ENCODE measurements at regions not wholly inside any gene's neighbourhood (a gene's known extent, or its start where the extent isn't known, plus 50 kb on each side); places are given as distances from the start of the nearest gene placed in this dataset.

DNA sequence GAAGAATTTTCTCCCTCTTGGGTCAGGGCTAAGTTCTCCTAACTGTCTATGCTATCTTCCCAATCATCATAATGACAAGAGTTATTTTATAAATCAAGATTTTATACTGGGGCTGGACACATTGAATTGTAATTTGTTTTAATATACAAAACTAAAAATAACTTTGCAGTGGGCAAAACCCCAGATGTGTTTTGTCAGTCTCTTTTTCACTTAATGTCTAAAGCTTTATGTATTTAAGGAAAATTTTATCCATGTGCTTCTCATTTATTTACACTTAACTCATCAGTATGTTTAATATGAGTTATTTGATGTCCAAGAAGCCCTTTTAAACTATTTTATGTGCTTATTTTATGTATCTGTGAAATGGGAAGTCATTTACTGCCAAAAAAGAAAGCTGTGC lies 362.8 kb upstream of the ADAMTSL1 start:
- DNase-seq (ENCODE audit: low spot score), result no peak
- TF ChIP-seq CTCF (IDR thresholded peaks at IDR 0.05; ENCODE audit: extremely low read depth, insufficient read depth, missing control alignments), result no peak
- in situ Hi-C loops (cut with MboI; ENCODE audit: low pct_unique_long_range_greater_than_20kb, low sequenced_read_pairs, unreplicated experiment), result no loop called here

GRCh38 chr9:18114559-18115475 lies 359.1 kb upstream of the ADAMTSL1 start:
- no peak for TF ChIP-seq CTCF (IDR thresholded peaks at IDR 0.05; ENCODE audit: extremely low read depth, insufficient read depth, missing control alignments)
- DNase-seq (ENCODE audit: low spot score), result no peak
- in situ Hi-C loops (cut with MboI; ENCODE audit: low pct_unique_long_range_greater_than_20kb, low sequenced_read_pairs, unreplicated experiment), result no loop called here

GRCh38 chr9:18118268-18118667 lies 355.7 kb upstream of the ADAMTSL1 start:
- in situ Hi-C loops (cut with MboI; ENCODE audit: low pct_unique_long_range_greater_than_20kb, low sequenced_read_pairs, unreplicated experiment), result no loop called here
- no peak for DNase-seq (ENCODE audit: low spot score)
- no peak for TF ChIP-seq CTCF (IDR thresholded peaks at IDR 0.05; ENCODE audit: extremely low read depth, insufficient read depth, missing control alignments)

- DNase-seq (ENCODE audit: low spot score), result no peak
- TF ChIP-seq CTCF (IDR thresholded peaks at IDR 0.05; ENCODE audit: extremely low read depth, insufficient read depth, missing control alignments), result no peak
- in situ Hi-C loops (cut with MboI; ENCODE audit: low pct_unique_long_range_greater_than_20kb, low sequenced_read_pairs, unreplicated experiment), result no loop called here
Measured at GRCh38 chr9:18122171-18122570, 351.8 kb upstream of the ADAMTSL1 start.

GRCh38 chr9:18124760-18125159 lies 349.2 kb upstream of the ADAMTSL1 start:
- in situ Hi-C loops (cut with MboI; ENCODE audit: low pct_unique_long_range_greater_than_20kb, low sequenced_read_pairs, unreplicated experiment), result no loop called here
- no peak for TF ChIP-seq CTCF (IDR thresholded peaks at IDR 0.05; ENCODE audit: extremely low read depth, insufficient read depth, missing control alignments)
- no peak for DNase-seq (ENCODE audit: low spot score)

GRCh38 chr9:18126831-18127498 lies 347.0 kb upstream of the ADAMTSL1 start:
- DNase-seq (ENCODE audit: low spot score), result no peak
- in situ Hi-C loops (cut with MboI; ENCODE audit: low pct_unique_long_range_greater_than_20kb, low sequenced_read_pairs, unreplicated experiment), result no loop called here
- no peak for TF ChIP-seq CTCF (IDR thresholded peaks at IDR 0.05; ENCODE audit: extremely low read depth, insufficient read depth, missing control alignments)

All from GM13977 (cell line).